ENCODE measurements at regions not wholly inside any gene's neighbourhood (a gene's known extent, or its start where the extent isn't known, plus 50 kb on each side); places are given as distances from the start of the nearest gene placed in this dataset.
"Not testable (repeated sequence)": the region's sequence is repeated elsewhere in the genome, so short reads cannot be mapped to it uniquely, and the experiment has no call there.

DNA sequence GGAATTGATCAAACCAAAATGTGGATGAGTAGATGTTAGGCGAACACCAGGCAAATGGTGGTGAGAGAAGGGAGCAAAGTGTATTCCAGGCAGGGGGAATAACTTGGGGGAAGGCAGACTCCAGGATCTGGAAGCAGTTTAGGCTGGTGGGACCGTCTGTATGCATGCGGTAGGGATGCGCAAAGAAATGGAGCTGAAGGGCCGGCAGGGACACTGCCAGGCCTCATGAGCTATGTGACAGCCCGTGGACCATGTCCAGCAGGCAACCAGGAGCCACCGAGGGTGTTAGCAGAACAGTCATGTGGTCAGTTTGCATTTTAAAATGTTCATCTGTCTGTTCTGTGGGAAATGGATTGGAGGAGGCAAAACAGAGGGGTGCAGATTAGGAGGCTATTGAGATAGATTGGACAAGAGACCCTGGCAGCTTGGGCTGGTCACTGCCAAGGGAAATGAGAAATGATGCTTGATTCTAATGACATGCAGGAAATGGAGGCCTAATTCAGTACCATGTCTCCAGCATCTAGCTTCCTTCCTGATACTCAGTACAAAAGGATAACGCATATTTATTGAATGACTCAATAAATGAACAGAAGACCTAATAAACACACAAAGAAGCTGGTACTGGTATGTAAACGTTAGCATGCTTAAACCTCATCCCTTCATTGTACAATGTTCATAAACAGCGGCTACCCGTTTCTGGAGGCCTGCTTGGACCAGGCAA, 412.4 kb downstream of the BUD13 start:
- no peak for DNase-seq

DNA sequence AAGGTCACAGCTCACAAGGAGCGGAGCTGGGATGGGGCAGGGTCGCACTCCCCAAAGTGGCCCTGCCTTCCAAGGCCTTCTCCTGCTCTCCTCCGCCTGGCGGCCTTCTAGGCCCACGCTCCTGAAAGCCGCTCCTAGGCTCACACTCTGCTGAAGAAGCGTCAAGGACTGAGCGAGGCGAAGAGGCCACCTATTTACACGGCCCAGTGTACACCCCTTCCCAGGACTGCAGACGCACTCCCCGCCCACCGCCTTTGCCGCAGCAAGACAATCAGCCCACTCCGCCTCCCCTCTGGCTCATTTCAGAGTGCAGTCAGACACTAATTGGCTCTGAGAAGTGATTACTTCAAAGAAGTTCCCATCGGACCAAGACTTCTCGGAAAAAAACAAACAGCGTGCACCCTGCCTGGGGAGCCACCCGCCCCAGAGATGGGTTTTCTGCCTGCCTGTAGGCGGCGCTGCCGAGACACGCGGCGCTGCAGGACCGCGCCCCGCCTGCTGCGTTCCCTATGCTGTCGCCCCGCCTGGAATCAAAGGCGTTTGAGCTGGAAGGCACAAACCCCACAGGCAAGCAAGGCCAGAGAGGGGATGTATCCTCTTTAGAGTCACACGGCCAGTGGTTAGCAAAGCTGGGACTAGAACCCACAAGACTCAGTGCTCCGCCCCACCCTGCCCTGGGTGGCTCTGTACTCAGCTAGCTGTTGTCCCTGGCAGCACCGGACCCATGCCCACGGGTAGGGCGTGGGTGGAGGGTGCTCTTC, 414.8 kb downstream of the BUD13 start:
- DNase-seq: no peak

DNA sequence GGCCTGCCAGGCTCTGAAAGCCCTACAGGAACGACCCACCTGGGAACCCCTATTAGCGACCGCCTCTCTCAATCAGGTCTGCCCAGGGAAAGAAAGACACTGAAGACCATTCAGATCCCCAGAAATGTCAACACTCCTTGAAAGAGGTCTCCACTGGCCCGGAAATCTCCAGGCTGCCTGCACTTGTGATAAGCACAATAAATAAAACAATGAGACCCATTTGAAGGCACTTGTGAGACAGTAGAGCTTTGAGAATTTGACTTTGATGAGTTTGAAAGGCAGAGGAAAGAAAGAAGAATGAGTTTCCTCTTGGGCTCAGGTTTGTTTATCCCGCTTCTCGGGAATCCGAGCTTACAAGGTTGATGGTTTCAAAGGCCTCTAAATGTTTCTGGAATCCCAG, 416.3 kb downstream of the BUD13 start:
- DNase-seq: no peak

DNA sequence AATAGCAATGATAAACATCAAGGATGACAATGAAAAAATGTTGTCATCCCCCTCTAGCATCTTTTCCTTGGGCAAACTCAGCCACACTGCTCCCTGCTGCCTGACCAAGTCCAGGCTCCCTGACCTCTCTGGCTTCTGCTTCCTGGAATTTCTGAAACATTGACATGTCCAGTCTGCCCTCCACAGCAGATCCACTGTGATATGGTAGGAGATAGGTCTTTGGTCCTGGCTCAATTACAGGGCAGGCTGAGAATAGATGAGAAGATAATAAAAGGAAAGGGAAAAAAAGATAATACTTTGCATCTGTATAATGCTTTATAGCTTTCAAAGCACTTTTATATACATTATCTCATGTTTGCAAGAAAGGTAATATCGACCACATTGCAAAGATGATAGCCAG, 417.7 kb downstream of the BUD13 start:
- no peak for DNase-seq

DNA sequence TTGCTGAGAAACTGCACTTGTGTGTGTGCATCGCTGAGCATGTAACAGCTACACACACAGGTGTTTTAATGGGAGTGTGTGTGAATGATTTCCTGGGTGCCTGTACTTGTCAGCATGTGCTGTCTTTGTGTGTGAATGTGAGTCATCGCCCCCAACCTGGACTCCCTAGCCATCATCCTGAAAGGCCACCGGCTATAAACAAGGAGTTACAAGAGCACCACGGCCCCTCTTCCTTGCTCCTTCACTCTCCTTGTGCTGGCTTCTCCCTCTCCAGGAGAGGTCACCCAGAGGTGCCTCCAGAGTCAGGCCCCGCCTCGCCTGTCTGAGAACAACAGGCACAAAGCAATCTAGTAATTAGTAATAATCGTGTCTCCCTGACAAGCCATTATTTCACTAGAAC, 419.2 kb downstream of the BUD13 start:
- peak; percentile 70 for DNase-seq

DNA sequence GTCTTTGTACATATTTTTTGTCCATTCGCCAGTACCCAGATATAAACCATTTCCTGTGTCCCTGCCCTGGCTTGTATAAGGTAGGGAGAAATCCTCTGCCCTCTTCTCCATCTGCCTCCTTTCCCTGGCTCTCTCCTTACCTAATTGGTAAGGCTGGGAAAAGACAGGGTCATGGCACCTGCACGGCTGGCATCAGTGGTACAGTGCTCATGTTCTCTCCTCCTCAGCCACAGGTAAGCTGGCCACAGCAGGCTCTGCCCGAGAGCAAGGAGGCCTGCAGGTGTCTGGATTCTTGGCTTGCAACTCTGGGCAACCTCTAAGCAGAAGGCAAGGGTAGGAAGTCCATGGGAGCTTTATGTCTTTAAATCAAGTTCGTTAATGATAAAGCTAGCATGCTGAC, 419.9 kb downstream of the BUD13 start:
- DNase-seq: no peak

DNA sequence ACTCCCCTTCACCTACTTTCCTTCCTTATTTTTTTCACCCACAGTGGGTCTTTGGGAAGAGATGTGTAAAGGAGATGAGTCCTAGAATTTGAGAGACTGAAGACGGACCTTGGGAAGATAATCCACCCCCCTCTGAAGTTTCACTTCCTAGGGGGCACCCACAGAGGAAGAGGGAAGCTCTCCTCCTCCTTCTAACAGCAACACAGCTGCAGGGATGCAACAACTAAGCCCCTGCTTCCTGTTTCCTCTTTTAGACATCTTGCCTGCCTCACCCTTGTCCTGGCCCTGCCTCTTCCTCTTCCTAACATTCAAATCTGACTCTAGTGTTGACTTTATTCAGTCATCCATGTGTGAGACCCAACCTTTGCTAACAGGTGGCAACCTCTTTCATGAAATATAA, 424.6 kb downstream of the BUD13 start:
- no peak for DNase-seq

DNA sequence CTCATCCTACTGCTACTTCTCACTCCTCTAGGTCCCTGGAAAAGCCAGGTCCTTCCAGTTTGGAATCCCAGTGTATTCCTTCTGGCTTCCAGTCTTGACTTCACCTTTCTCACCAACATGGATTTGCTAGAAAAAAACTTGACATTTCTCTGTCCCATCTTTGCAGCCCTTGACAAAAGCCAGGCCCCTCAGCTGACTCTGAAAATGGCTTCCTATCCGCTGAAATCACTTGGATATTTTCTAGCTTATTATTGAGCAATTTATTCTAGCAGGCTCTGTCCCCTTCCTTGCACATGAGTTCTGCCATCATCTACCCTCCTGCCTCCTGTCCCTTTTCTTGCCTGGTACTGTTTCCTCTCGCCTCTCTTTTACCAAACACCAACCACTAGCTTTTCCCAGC, 427.2 kb downstream of the BUD13 start:
- no peak for DNase-seq

DNA sequence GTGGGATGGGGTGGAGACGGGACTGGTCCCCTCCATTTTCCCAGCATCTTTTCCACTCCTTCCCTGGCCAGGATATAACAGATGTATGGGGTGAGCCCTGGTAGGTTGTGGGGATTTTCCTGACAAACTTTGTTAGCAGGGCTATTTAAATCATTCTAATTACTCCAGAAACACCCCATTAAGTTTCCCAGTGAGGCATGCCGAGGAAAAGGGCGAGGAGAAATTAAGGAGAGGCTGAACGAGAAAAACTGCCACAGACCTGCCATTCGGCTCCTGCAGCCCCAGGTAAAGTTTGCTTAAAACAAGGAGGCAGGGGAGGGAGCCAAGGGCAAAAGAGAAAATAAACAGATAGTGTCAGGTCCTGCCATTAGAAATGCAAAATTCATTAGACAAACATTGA, 428.2 kb downstream of the BUD13 start:
- DNase-seq: no peak

DNA sequence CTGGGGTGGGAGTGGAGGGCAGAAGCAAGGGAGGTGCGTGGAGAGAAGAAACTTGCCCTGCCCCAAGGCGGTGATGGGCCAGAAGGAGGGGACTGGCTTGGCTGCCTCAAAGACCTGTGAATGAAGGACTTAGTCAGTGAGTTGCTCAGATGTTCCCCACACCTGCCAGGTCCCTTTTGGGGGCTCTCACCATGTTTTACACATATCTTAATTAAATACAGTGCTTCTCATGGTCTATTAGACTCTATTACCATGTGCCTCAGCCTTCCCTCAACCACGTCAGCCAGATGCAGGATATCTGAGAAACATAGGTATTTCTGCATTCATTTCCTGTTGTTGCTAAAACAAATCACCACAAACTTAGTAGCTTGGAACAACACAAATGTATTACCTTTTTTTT, 429.5 kb downstream of the BUD13 start:
- no peak for DNase-seq

DNA sequence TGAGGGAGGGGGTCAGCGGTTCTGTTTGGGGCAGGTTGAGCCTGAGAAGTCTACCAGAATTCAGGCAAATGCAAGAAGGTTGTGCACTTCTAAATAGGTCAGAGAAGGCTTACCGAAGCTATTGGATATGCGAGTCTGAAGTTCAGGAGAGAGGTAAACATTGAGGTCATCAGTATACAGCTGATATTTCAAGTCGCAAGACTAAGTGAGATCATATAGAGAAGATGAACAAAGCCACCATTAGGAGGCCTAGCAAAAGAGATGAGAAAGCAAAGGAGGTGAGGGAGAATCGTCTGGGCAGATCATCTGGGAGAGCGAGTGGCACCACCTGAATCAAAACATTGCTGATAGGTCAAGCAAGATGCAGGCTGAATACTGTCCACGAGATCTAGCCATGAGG, 430.6 kb downstream of the BUD13 start:
- DNase-seq: no peak

DNA sequence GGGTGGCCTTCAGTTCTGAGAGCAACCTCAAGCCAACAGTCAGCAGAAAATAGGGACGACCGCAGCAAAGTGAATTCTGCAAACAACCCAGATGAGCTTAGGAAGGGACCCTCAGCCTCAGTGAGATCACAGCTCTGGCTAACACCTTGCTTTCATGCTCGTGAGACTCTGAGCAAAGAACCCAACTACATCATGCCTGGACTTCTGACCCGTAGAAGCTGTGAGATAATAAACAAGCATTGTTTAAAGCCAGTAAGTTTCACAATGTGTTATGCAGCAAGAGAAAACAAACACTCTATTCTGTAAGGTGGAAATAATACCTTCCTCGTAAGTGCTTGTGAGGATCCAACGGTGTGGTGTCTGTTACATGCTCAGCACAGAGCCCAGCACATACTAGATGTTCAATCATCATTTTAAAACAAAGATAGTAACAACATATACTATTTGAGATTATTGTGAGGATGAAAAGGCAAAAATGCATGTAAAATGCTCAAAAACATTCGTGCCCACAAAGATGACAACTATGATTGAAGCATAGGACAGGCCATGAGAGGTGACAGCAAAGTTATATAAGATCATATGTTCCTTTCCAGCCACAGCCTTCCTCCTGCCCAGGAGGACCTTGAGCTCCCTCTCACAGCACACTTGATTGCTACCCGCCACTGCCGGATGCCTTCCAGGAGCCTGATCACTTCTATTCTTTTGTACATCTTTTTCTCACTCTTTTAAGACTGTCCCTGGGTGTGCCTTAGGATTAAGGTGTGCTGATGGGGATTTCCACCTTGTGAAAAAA, 433.3 kb downstream of the BUD13 start:
- no peak for DNase-seq

DNA sequence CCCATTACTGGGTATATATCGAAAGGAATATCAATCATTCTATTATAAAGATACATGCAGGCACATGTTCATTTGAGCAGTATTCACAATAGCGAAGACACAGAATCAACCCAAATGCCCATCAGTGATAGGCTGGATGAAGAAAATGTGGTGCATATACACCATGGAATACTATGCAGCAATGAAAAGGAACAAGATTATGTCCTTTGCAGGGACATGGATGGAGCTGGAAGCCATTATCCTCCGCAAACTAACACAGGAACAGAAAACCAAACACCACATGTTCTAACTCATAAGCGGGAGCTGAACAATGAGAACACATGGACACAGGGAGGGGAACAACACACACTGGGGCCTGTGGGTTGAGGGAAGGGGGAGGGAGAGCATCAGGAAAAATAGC, 434.3 kb downstream of the BUD13 start:
- not testable (repeated sequence) for DNase-seq

DNA sequence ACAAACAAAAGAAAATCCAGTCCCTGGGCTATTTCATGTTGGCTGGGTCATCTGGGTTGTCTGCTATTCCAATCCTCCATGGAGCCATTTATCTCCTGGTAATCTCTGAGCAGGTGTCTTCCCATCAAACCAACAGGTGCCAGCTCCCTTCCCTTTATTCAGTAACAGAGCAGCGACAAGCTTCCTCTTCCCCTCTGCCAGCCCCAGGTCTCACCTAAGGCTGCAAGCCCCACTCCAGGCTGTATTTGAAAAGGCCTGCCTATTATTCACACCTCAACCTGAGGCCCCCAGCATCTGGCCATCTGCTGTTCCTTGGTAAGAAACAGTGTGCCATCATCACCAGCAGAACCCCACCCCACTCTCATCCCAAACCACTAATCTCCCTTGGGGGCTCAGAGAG, 436.2 kb downstream of the BUD13 start:
- peak; percentile 22 for DNase-seq

DNA sequence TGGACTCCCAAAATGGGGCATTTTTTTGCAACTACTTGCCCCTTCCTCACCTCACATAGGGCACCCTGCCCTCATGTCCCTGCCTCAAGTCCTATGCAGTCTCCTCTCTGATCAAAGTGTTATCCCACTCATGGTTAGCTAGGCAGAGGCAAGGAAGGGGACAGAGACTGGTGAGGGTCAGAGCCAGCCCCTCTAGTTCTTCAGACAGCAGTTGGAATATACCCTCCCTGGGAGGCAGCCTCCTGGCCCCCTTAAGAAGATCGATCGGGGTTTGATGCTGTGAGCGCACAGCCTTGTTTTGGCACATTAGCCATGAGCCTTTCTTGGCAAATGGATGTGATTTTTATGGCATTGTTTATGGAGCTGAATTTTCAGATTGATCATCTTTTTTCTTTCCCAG, 436.9 kb downstream of the BUD13 start:
- no peak for DNase-seq

DNA sequence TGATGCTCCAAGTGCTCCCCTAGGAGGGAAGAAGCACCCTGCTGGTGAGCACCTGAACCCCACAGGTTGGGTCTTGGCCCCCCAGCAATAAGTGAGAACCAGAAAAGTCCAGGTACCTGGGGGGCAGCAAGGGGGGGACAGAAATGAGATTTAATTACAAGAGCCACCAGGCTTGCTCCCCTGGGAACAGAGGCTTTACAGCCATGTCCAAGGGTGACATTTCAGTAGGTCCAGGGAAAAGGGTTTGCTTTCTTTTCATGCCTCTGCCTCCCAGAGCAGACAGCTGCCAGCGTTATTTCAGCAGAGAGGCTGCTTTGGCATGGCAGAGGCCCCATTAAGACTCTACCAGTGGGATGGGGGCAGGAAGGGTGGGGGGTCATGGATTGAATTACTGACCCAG, 437.7 kb downstream of the BUD13 start:
- no peak for DNase-seq

DNA sequence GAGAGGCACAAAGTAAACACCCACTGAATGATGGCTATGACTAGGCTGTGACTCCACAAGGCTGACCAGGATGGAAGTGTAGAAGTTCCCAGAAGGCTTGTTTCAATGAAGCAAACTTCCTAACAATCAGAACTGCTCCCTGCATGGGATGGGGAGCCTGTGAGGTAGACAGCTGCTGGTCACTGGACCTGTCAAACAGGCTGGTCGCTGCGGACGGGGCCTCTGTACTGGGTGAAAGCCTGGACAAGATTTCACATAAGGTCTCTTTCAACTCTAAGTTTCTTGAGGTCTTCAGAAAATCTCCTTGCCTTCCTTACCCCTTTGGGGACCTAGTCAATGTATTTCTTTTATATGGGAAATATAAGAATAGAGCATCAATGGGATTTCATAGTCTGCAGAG, 438.2 kb downstream of the BUD13 start:
- DNase-seq: no peak

DNA sequence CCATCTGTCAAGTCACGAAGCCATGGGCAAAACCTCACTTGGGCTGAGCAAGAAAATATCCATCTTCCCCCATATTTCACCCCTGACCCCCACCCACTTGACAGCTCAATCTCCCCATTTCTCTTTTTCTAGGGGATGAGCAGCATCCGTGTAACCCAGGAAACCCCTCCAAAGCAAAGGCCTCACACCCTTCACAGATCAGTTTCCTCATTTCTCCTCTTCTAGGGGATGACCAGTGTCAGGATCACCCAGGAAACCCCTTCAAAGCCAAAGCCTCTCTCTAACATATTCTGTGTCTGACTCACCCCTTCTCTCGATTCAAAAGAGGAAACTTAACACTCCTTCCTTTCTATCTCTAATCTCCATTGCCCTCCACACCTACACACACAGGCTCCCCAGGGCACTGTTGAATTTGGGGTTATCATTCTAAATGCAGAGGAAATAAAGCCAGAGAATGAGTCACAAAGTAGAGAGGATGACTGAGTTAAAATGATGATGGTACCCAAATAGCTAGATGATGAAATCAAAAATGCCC, 439.7 kb downstream of the BUD13 start:
- no peak for DNase-seq

DNA sequence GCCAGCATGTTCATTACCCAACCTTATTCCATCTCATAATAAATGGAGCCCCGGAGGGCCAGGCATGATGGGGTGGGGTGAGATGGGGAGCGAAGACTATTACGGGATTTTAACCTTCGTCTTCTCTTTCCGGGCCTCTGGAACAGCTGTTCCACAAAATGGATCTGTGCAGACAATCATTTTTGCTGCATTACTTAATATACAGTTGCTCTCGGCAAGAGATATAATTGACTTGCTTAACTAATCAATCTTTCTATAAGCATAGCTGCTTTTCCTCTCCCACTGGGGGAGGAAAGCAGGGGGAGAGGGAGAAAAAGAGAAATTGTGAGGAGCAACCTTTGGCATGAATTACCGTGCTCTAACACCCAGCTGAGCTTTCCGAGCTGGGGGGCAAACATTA, 440.4 kb downstream of the BUD13 start:
- no peak for DNase-seq

DNA sequence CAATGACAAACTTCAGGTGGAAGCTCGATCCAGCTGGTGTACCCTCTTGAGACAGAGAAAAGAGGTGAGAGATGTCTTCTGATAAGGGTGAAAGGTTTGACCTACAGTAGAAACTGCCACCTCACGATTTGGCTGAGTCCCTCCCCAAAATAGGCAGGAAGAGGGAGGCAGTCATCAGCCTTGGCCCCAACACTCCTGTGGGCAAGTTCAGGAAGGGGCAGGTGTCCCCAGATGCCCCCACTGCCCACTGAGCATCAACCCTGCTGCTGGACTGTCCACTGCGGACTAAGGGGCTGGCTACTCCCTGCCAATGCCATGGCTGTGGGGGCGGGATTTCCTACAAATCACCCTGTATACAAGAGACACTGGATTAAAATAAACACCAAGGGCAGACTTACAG, 441.4 kb downstream of the BUD13 start:
- DNase-seq: no peak

DNA sequence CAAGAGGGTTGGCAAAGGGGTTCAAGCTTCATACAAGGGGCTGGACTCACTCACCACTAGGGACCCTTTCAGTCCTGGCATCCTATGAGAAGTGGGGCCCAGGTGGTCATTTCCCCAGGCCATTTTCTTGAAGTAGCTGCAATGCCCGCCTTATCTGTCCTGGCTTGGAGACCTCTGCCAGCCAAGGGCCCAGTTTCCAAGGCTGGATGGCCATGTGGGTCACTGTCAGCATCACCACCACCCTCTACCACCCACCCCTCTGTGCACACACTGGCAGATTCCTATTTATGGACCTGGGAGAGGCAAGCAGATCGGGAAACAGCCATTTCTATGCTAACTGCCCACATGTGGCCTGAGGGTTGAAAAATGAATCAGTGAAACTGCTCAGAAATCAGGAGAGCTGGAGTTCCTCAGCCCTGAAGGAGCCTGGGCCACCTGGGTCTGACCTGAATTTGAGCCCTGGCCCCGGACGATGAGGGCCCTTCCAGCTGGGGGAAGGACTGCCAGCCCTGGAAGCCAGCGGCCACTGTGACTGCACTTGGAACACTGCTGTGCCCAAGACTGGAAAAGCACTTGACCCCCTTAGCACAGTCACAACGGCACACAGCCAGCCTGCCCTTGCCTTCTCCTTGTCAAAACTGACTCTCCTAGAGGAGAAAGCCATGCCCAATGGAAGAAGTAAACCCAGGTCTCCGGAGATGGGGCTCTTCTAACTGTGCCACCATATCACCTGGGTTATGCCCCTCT, 442.2 kb downstream of the BUD13 start:
- DNase-seq: no peak

DNA sequence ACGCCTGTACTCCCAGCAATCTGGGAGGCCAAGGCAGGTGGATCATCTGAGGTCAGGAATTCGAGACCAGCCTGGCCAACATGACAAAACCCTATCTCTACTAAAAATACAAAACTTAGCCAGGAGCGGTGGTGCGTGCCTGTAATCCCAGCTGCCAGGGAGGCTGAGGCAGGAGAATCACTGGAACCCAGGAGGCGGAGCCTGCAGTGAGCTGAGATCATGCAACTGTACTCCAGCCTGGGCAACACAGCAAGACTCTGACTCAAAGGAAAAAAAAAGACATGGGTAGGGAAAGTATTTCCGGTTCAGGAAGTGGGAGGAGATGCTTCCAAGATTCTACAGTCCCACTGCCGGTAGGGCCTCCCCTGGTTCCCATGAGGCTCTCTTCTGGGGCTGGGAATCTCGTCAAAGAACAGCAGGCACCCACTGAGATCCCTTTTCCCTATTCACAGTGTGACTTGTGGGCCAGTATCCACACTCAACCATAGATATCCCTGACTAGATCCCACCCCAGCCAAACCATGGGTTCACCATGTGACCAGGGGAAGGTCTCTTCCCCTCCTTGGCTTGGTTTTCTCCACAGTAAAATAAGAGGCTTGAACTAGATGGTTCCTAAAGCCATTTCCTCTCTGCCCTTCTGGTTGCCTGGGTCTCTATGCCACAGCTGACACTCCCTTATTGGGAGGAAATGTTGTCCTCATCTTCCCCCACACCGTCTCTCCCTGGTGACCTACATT, 443.3 kb downstream of the BUD13 start:
- no peak for DNase-seq
